Inferior parietal cortex (tissue), 1 donor: ENCODE measurements at regions not wholly inside any gene's neighbourhood (a gene's known extent, or its start where the extent isn't known, plus 50 kb on each side); places are given as distances from the start of the nearest gene placed in this dataset.
A peak's percentile ranks its signal among the peaks of the same experiment; 100 is the strongest.

Source experiments
- DNase-seq: peaks from one replicate; pipeline ENCODE4 v3.0.0-alpha.2; 2016; ENCODE audit errors: extremely low spot score

- no peak for DNase-seq
Measured at GRCh38 chr6:88558981-88559380, 392.8 kb upstream of the CNR1 start.

DNA sequence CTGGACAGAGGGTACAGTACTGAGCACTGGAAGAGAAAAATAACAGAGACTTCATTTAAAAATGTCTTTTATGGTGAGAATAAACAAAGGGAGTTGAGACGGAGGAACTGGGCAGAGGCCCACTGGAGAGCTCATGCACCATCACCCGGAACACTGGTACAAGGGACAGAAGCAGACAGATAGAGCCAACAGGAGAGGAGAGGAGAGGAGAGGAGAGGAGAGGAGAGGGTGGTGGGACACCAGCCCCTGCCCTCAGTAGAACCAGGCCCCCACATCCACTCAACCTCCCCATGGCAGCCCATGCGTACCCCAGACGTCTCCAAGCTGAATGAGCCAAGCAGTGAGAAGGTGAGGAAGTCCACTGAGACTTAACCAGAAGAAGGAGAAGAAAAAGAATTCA, 390.5 kb upstream of the CNR1 start:
- no peak for DNase-seq

GRCh38 chr6:88548891-88549505, 382.9 kb upstream of the CNR1 start:
- DNase-seq, result no peak

GRCh38 chr6:88547768-88548167, 381.6 kb upstream of the CNR1 start:
- no peak for DNase-seq

- no peak for DNase-seq
Measured at GRCh38 chr6:88545991-88546390, 379.8 kb upstream of the CNR1 start.

DNA sequence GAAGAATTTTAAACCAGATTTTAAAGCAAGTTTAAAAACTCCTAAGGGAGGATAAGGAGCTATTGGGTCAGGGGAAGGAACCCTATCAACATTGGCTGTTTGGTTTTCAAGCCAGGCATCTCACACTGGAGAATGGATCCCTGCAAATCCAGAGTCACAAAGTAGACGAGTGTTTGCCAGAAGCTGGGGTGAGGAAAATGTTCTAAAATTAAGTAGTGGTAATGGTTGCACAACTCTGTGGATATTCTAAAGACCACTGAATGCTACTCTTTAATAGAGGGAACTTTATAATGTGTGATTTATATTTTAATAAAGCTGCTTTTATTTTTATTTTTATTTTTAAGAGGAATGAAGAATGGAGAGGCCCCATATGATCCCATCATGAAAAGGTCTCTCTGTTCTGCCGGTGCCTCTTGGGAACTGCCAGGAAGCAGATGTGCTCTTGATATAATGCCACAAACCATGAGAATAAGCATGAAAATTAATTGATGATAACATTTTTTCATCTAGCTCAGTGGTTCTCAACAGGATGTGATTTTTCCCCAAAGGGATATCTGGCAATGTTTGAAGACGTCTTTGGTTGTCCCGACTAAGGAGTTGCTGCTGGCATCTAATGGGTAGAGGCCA, 379.0 kb upstream of the CNR1 start:
- DNase-seq, result no peak

- no peak for DNase-seq
Measured at GRCh38 chr6:88539295-88539764, 373.2 kb upstream of the CNR1 start.

DNA sequence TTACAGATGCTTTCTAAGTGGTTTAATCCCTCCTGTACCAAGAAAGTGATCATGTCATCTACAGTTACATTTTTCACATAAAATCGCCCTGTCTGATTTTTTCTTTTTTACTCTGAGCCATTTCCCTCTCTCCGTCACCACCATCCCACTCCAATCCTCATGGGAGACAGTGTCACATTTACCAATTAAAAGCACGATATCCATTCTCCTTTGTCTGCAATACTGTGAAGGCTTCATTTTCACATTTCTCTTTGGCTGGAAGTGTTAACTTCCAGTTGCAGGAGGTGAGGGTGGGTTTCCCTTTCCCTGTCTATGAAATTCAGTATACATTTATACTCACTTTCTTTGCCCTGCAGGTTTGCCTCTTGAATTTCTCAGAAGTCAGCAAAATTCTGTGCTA, 372.7 kb upstream of the CNR1 start:
- no peak for DNase-seq

DNA sequence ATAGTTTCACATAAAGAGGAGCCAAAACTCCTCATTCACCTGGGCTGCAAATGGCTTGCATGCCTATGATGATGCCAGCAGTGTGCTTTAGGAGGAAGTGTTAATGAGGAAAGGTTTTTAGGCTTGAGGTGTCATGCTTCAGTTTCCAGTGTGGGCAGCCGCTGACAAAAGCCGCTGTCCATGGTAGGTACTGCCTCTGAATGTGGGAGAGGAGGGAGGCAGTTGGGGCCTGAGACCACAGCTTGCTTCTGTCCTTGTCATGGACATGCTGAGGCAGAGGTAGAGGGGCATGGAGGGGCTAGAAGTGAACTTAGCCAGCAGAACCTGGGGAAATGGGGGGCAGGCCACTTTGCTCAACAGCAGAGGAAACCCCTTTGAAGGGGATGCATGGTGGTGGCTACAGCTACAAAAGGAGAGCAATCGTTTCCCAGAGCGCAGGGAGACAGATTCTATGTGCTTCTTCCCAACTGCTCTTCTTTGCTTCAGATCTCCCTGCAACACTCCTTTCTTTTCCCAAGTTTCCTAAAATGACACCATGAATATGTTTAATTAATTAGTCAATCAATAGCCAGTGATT, 372.1 kb upstream of the CNR1 start:
- DNase-seq, result no peak

- DNase-seq, result no peak
Measured at GRCh38 chr6:88536071-88536625, 370.0 kb upstream of the CNR1 start.

- no peak for DNase-seq
Measured at GRCh38 chr6:88535306-88535705, 369.2 kb upstream of the CNR1 start.

DNA sequence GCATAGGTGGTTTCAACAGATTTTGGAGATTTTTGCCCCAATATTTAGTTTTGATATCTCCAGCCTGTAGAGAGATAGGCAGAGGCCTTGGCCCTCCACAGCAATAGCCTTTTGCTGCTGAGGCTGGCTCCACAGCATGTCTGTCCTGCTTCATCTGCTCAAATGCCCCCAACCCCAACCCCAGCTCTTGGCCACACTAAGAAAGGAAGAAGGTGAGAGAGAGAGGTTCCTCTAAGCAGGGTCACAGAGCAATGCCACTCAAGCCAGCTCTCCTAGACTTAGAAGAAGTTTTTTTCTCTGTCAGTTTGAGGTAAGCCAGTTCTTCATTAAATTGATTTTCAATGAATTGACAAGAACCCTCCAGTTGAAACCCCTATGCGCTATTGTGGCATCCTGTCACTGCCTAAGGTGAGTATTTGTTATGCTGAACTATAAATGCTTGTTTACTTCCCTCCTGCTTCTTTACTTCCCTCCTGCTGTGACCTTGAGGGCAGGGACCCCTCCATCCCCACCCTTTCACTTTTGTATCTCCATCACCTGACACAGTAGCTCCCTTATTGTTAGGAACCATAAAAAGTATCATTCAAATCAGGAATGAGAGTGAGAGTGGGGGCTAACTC, 366.2 kb upstream of the CNR1 start:
- DNase-seq, result no peak

- DNase-seq, result no peak
Measured at GRCh38 chr6:88529726-88530125, 363.6 kb upstream of the CNR1 start.

- no peak for DNase-seq
Measured at GRCh38 chr6:88520445-88520844, 354.3 kb upstream of the CNR1 start.

DNA sequence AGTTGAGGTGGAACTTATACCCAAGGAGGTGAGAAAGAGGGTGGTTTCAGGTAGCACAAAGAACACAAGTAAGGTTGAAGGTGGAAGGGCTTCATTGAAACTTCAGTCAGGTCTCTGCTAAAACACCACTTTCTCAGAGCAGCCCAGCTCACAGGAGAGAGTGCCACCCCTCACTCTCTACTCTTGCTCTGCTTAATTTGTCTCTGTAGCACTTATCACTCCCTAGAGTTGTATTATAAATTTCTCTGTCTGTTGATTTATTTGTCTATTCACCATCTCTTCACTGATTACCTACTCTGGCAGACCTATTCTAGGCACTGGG, 353.8 kb upstream of the CNR1 start:
- DNase-seq, result no peak

- DNase-seq, result peak; percentile 18
Measured at GRCh38 chr6:88519301-88520016, 353.3 kb upstream of the CNR1 start.

GRCh38 chr6:88517737-88518136, 351.6 kb upstream of the CNR1 start:
- no peak for DNase-seq

- no peak for DNase-seq
Measured at GRCh38 chr6:88513920-88514319, 347.8 kb upstream of the CNR1 start.

- no peak for DNase-seq
Measured at GRCh38 chr6:88513471-88513870, 347.3 kb upstream of the CNR1 start.

GRCh38 chr6:88512951-88513350, 346.8 kb upstream of the CNR1 start:
- DNase-seq, result no peak

DNA sequence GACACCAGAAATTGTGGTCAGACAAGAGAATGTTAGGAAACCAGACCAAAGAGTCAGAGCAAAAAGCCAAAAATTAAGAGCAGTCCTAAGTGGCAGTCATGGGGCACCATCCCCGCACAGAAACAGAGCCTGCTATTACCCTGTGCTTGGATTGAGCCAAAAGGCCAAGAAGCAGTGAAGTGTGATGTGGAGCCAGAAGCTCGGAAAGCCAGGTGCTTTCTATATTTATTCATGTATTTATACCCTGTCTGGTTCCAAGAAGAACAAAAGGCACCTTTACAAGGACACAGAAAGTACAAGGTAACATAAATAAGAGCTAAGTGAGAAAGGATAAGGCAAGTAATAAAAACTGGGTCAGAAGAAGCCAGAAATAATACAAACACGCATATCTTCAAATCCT, 336.2 kb upstream of the CNR1 start:
- DNase-seq, result no peak
